ENCODE measurements at regions not wholly inside any gene's neighbourhood (a gene's known extent, or its start where the extent isn't known, plus 50 kb on each side); places are given as distances from the start of the nearest gene placed in this dataset.
"Not testable (repeated sequence)": the region's sequence is repeated elsewhere in the genome, so short reads cannot be mapped to it uniquely, and the experiment has no call there.

DNA sequence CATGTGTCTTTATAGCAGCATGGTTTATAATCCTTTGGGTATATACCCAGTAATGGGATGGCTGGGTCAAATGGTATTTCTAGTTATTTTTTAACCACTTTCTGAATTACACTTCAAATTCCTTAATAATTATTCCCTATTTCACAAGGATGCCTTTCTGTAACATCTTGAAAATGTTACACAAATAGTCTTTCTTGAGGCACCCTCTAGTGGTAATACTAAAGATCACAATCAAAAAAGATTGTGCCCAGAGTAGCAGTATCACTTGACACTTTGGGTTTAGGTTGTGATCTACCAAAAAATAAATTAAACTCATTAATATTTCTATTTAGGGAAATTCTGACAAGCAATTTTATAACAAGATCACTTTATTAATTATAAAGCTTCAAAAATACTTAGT lies 74.0 kb upstream of the TEKT4 start:
- not testable (repeated sequence) for TF ChIP-seq POLR2A, POLR2AphosphoS5 (IDR thresholded peaks at IDR 0.05)
- TF ChIP-seq CTCF (IDR thresholded peaks at IDR 0.05), result peak in 3 of 4 experiments; percentile 29 to 41 (median 31)

Measured in prostate gland (tissue), 2 donors.